Upper lobe of left lung (tissue), 6 donors: ENCODE measurements at regions not wholly inside any gene's neighbourhood (a gene's known extent, or its start where the extent isn't known, plus 50 kb on each side); places are given as distances from the start of the nearest gene placed in this dataset.

Experiments
- ATAC-seq, 2 donors: fragments of 200-7000 bp; cut with Tn5 transposase; one replicate each; pipeline ENCODE4 v1.9.1; 2022; ENCODE audit warnings: mild to moderate bottlenecking in 2 of 2, moderate library complexity in 2 of 2; ENCODE audit not compliant: low FRiP score in 2 of 2
- DNase-seq, 2 donors: peaks; one replicate each; pipeline ENCODE4 v3.0.0-alpha.2; 2019 to 2020
- H3K27ac ChIP-seq, 4 donors: fragments of 200-600 bp; sonication (generic); one replicate each; pipeline ENCODE4 v1.5.1; 2016 to 2019
- H3K27me3 ChIP-seq, 4 donors: fragments of 200-600 bp; sonication (generic); one replicate each; pipeline ENCODE4 v1.5.1; 2017 to 2019
- H3K36me3 ChIP-seq, 4 donors: fragments of 200-600 bp; sonication (generic); one replicate each; pipeline ENCODE4 v1.5.1; 2016 to 2019
- H3K4me1 ChIP-seq, 4 donors: fragments of 200-600 bp; sonication (generic); one replicate each; pipeline ENCODE4 v1.5.1; 2018 to 2019
- H3K4me3 ChIP-seq, 4 donors: fragments of 200-600 bp; sonication (generic); one replicate each; pipeline ENCODE4 v1.5.1; 2017 to 2019; ENCODE audit warnings: mild to moderate bottlenecking in 2 of 4, moderate library complexity in 1 of 4
- H3K9me3 ChIP-seq, 4 donors: fragments of 200-600 bp; sonication (generic); one replicate each; pipeline ENCODE4 v1.5.1; 2018 to 2019
- CTCF ChIP-seq, 6 experiments: fragments of 450-650 bp in 4 of 6; fragments of 200-600 bp in 2 of 6; sonication (generic) in 2 of 6; IDR thresholded peaks; one replicate each; pipeline ENCODE4 v1.5.1; 2016 to 2019; ENCODE audit warnings: antibody characterized with exemption in 6 of 6
- EP300 ChIP-seq, 4 donors: sonication (generic); formaldehyde crosslinking; IDR thresholded peaks; one replicate each; pipeline ENCODE4 v1.5.1; 2017; ENCODE audit warnings: antibody characterized with exemption in 4 of 4, control low read depth in 2 of 4
- POLR2A ChIP-seq, 4 donors: fragments of 450-650 bp; IDR thresholded peaks; one replicate each; pipeline ENCODE4 v1.5.1; 2016 to 2017; ENCODE audit warnings: antibody characterized with exemption in 4 of 4, mild to moderate bottlenecking in 2 of 4
- POLR2AphosphoS5 ChIP-seq, 2 donors: sonication (generic); formaldehyde crosslinking; IDR thresholded peaks; one replicate each; pipeline ENCODE4 v1.5.1; 2017; ENCODE audit warnings: antibody characterized with exemption in 2 of 2
- WGBS, 2 donors: methylation state at CpG; one replicate each; pipeline ENCODE4 v1.1.5; 2017 to 2018; 5-methylcytosine and 5-hydroxymethylcytosine counted together
- donor health status: DM: no; HTN: no; CAD: no; lungs with moderate emphysema.
- donor health status: DM: no; HTN: yes; CAD: no; lungs with severe emphysema.

GRCh38 chr2:241924069-241924908 is 54.8 kb downstream of the RTP5 start:
- Histone ChIP-seq H3K4me1 (no peaks in the 10 kb centered on the region), H3K27ac (no peak overlapping the region), H3K36me3 (no peaks in the 10 kb centered on the region), H3K4me3 (no peak overlapping the region), H3K9me3 (no peaks in the 10 kb centered on the region), H3K27me3 (no peaks in the 10 kb centered on the region)
- ATAC-seq (no peak), DNase-seq (no peak)
- WGBS, 2 donors, result 62 to 75% methylated on average over 11 of the region's 11 CpGs
- TF ChIP-seq EP300 (IDR thresholded peaks at IDR 0.05), result no peak
- no peak for TF ChIP-seq CTCF (IDR thresholded peaks at IDR 0.05)
- no peak for TF ChIP-seq POLR2A (IDR thresholded peaks at IDR 0.05)
- no peak for TF ChIP-seq POLR2AphosphoS5 (IDR thresholded peaks at IDR 0.05)

DNA sequence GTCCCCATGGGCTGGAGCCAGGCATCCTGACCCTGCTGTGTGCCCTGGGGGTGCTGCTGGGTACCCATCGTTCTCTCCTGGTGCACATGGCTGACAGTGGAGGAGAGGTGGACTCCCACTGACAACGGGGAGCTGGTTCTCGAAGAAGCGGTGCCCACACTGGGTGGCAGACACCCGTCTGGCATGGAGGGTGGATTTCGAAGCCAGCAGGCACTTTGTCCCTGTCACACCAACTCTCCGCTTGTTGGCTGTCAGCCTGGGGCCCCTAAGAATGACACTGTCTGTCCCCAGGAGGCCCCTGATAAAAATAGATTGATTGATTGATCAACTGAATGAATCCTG is 55.4 kb downstream of the RTP5 start:
- ATAC-seq, result no peak

DNA sequence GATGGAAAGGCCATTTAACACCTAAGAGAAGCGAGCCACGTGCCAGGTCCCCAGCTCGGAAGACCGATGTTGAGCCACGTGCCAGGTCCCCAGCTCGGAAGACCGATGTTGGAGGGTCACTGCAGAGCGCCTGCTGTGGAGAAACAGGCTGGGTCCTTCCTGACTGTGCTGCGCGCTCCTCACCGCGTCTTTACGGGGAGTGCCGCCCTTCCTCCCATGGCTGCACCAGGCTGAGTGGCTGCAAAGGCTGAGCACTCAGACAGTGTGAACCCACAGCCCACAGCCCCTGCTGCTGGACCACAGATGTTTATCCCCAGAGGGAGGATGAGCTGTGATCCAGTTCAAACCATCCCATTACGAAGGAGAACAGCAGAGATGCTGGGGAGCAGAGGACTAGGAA is 55.7 kb downstream of the RTP5 start:
- no peaks in the 10 kb centered on the region for H3K27me3 ChIP-seq
- H3K4me3 ChIP-seq, result no peak overlapping the region
- H3K9me3 ChIP-seq, result no peaks in the 10 kb centered on the region
- no peaks in the 10 kb centered on the region for H3K4me1 ChIP-seq
- 92 to 96% methylated on average over 15 of the region's 15 CpGs for WGBS, 2 donors
- no peaks in the 10 kb centered on the region for H3K36me3 ChIP-seq
- peak in 1 of 2 donors; percentile 59 for DNase-seq
- no peak overlapping the region for H3K27ac ChIP-seq
- no peak for ATAC-seq
- TF ChIP-seq POLR2AphosphoS5 (IDR thresholded peaks at IDR 0.05) (no peak), EP300 (IDR thresholded peaks at IDR 0.05) (no peak), POLR2A (IDR thresholded peaks at IDR 0.05) (no peak), CTCF (IDR thresholded peaks at IDR 0.05) (no peak)

More for the DNA sequence above, 55.4 kb downstream of the RTP5 start:
- TF ChIP-seq CTCF (IDR thresholded peaks at IDR 0.05) (no peak), POLR2AphosphoS5 (IDR thresholded peaks at IDR 0.05) (no peak), EP300 (IDR thresholded peaks at IDR 0.05) (no peak), POLR2A (IDR thresholded peaks at IDR 0.05) (no peak)
- H3K4me3 ChIP-seq, result no peak overlapping the region
- H3K27me3 ChIP-seq, result no peaks in the 10 kb centered on the region
- H3K9me3 ChIP-seq, result no peaks in the 10 kb centered on the region
- no peak overlapping the region for H3K27ac ChIP-seq
- WGBS, 2 donors, result 93 to 95% methylated on average over 4 to 7 of the region's 7 CpGs
- no peaks in the 10 kb centered on the region for H3K36me3 ChIP-seq
- DNase-seq, result no peak
- H3K4me1 ChIP-seq, result no peaks in the 10 kb centered on the region

- Histone ChIP-seq H3K9me3 (no peaks in the 10 kb centered on the region), H3K36me3 (no peaks in the 10 kb centered on the region), H3K27ac (no peak overlapping the region), H3K4me1 (no peaks in the 10 kb centered on the region), H3K27me3 (no peaks in the 10 kb centered on the region), H3K4me3 (no peak overlapping the region)
- DNase-seq (no peak), ATAC-seq (peak in 1 of 2 donors; percentile 68)
- TF ChIP-seq CTCF (IDR thresholded peaks at IDR 0.05) (no peak), EP300 (IDR thresholded peaks at IDR 0.05) (no peak), POLR2A (IDR thresholded peaks at IDR 0.05) (no peak)
- WGBS, 2 donors, result 80 to 88% methylated on average over 21 of the region's 21 CpGs
Observed at GRCh38 chr2:241925821-241926441, 56.4 kb downstream of the RTP5 start.
